ENCODE measurements at regions not wholly inside any gene's neighbourhood (a gene's known extent, or its start where the extent isn't known, plus 50 kb on each side); places are given as distances from the start of the nearest gene placed in this dataset.

DNA sequence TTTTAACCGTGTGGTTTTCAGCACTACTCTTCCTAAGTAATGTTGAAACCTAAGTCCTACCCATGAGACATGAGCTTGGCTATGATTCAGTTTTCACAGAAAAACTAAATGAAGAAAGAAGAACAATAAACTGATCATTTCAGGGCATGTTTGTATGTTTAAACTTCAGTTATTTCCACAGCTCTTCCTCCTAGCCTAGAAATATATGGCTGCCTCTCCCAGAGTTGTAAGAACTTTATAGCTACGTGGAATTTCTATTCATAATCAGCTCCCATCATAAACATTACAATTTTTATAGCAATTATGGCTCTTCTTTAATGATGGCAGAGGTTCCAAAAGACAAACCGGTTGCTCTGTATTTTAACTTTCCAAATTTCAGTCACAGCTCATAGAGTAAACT lies 314.7 kb upstream of the ADAMTSL1 start:
- no peak for DNase-seq

DNA sequence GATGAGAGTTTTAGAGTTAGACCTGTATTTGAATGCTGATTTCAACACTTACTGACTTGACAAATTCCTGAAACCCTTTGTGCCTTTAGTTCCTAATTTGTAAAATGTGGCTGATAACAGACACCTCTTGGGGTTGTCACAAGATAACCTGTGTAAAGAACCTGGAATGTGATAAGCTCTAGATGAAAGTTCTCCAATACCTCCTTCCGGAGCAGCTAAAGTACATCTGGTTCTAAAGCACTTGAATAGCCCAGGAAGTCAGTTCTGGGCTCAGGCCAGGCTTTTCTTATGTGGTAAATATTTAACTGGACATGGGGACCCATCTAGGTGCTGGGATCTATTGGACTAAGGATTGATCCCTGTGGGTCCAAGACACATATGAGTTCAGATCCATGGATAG lies 310.8 kb upstream of the ADAMTSL1 start:
- no peak for DNase-seq

DNA sequence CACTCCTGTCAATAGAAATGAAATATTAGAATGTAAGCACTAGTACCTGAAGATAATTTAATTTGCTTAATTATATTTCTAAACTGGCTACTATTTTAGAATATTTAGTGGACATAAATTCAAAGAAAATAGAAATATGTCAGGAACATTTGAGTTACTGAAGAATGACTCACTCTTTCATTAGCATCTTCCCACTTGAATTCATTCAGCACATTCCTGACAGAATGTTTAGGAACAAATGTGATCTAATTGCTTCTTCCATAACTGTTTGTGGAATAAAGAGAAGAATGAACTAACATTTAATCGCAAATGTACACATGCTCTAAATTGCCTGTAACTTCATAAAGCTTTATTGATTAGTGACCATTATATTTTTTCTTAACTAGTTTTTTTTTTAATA lies 306.2 kb upstream of the ADAMTSL1 start:
- DNase-seq, result no peak

DNA sequence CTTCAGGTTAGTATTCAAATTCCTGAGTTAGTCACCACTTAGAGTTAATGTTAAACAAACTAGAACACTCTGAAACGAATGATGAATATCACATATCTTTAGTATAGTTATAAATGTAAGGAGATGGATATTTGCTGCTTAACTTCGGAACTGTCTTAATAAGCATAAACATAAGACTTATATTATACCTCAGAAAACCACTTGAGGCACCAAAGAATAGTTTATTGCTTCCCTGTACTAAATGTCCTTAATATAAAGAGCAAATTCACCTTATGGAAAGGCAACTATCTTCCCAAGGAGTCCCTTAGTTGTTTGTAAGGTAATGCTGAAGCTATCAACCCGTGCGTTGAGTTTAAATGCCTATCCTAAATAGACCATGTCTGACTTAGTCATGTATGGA lies 300.0 kb upstream of the ADAMTSL1 start:
- DNase-seq, result no peak

DNA sequence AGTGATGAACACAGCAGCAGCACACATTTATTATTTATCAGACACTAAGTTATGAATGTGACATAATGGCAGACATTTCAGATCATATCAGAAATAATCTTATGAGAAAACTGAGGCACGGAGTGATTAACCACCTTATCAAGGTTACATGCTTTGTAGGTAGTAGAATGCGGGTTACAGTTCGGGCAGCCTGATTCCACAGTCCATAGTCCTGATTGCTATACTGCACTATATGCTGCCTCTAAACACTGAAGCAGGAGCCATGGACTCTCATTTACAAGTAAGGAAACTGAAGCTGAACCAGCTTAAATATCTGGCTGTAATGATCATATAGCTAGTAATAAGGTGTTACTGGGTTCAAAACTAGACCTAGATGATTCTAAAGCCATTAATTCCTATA lies 291.3 kb upstream of the ADAMTSL1 start:
- DNase-seq, result no peak

DNA sequence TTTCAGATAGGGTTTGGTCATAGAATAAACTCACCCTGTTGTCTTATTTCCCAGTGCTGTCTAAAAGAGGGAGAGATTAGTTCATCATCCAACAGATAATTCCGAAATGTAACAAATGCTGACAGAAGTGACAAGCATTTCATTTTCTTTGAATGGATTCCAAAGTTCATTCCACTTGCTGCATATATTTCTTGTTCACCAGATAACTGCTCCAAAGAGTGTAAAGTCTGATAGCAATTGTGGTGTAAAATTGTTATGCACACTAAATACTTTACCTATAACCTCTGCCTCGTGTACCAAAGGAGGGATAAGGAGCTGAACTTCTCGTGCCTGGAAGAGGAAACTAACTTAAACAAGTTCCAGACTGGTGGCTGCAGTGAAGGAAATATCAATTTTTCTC lies 290.0 kb upstream of the ADAMTSL1 start:
- DNase-seq, result no peak

DNA sequence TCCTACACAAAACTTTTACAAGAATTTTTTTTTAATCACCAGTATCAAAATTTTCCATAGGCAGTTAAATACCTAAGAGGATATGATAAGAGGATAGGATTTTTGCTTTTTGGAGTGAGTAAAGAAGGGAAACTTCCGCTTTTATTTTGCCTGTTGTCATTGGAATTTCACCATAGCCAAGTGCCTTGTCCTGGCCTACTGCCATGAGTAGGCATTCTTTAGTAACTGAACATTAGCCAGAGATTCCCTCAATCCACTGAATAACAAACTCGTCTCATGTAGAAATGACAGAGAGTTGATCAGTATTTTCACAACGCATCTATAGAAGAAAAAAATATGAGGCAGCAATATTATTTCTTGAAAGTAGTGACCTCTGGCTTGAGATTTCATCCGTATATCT lies 289.6 kb upstream of the ADAMTSL1 start:
- no peak for DNase-seq

DNA sequence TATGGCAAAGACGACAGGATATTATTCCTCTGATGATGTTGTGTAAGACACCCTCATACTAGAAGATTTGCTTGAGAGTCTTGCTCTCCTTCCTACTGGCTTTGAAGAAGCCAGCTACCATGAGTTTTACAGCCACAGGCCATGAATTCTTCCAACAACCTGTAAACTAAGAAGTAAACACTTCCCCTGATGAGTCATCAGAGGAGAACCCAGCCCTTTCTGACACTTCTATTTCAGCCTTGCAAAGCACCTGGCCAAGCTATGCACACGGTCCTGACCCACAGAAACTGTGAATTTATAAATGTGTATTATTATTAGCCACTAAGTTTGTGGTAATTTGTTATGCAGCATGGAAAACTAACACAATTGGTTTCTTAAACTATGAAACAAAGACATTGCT lies 288.8 kb upstream of the ADAMTSL1 start:
- DNase-seq, result no peak

DNA sequence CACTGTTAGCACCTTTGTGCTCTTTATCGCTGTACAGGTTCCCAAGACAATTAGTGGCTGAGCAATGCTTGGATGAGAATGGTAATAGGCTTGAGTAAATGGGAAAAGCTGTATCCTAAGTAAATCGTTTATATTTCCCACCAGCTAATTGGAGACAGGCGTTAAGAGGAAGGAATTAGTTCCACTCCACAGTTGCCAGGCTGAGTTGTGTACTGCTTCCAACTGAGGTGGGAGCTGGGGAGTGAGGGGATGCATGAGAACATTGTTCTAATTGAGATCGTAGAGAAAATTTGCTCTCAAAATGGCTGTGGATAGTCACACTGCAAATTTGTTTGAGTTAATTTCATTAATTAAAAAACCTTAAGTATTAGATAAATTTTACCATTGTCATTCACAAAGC lies 285.0 kb upstream of the ADAMTSL1 start:
- no peak for DNase-seq

DNA sequence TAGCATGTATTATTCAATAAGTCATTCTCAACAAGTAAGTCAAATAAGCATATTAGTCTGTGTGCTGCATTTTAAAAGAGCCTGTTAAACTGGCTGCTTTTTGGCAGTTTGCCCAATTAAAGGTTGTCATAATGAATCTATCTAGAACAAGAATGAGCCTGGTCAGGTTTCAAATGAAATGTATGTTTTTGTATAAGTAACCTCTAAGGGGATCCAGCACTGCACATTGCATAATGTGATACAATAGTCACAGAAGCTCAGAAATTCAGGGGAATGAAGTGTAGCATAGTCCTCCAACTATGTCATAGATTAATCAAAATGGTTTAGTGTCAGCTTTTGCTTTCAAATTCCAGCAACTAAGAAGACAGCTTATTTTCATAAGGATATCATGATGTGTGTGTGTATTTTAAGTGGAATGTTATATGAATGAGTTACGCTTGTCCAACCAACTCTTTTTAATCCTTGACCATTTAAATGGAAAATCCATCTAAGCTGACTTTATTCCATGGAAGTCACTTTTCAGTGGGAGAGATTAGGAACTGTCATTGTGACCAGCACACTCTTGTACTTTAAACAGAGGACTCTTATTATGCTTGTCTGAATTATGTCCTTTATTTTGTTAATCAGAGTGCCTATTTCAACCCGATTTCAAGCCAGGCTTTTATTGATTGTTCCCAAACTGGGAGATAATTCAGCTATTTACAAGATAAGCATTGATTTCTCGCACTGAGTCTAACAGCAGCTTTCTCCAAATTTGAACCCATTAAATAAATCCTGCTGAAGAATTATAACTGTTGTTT lies 283.9 kb upstream of the ADAMTSL1 start:
- no peak for DNase-seq

DNA sequence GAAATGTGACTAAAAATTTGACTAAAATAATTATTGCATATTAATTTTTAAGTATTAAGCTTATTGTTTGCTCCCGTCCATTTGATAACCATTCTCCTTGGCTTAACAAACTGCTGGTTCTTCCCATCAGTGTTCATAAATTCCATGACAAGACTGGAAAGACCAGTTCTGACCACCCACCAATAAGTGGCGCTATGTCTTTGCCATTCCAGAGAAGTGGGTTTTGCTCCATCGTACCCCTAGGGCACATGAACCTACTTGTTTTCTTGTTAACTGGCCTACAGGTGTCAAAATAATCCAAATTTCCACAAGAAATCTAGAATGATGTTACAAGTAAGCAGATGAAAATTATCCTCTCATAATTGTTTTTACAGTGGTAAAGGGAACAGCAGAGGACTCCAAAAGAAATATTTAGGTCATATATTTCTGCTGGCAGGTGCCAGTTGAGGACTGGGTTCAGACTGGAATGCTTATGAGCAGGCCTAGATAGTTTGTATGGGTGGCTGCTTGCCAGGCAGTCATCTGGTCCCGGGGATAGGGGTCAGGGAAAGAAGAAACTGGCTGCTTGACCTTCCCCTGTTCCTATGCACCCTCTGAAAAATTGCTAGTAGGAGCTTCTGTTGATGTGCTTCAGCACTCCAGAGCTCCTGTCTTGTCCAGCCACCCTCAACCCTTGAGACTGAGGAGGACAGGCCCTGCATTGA lies 283.1 kb upstream of the ADAMTSL1 start:
- DNase-seq, result no peak

DNA sequence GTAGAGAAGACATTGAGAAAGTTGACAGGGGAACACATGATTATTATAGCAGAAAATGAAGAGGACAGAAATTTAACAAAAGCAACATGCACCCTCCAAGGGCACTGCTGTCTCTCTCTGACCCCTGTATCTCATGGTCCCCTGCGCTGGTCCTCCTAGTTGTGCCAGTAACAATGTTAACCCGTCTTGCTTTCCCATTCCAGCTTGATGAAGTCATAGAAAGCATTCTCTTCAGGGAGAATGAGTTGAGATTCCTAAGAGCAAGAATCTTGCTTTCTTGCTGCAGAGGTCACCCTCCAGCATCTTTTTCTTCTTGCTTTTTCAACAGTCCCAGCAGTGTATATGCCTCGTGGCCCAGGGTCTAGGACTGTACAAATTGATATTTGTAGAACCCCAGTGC lies 279.6 kb upstream of the ADAMTSL1 start:
- no peak for DNase-seq

DNA sequence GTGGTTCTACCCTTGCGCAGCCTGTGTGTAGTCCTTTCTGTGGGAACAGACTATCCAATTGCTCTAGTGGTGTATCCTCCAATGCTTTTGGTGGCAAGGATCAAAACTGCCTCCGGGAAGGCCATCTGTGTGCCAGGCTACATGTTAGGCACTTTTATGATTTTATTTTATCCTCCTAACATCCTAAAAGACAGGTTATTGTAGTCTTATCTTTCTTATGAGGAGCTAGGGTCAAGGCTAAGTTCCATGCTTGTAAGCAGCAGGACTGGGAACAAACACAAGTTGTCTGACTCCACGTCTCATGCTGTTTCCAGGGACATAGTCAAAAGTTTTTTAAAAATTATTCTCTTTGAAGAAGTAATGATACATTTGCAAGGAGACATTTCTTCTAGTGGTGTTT lies 278.7 kb upstream of the ADAMTSL1 start:
- DNase-seq, result no peak

DNA sequence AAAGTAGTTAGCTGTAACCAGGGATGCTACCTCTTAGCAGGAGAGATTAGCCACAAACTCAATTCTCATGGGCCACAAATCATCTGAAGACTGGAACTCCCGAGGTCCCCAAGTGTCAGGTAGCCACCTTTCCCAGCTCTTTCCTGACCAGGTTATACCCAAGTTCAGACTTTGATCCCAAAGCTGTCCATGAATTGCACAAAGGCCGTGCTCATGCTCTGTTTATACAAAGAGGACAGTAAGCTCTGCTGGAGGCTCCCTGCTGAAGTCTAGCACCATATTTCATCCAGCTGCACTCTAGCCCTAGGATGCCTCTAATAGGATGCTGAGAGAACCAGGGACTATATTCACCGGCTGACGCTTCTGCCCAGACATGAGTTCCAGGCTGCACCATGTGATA lies 271.0 kb upstream of the ADAMTSL1 start:
- no peak for DNase-seq

DNA sequence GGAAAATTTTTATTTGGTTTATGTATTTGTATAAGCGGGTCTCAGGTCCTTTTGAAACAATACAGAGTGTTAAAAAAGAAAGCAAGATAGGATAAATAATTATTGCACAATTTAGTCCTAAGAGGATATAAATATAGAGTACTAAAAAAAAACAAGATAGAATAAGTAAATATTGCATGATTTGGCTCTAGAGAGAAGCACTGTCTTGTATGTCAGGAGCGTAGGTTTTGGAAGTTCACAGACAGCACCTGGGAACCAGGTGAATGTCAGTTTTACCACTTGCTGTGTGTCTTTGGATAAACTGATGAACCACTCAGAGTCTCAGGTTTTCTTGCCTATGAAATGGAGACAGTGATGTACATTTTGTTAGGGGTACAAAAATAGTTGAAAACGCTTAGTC lies 266.2 kb upstream of the ADAMTSL1 start:
- no peak for DNase-seq

DNA sequence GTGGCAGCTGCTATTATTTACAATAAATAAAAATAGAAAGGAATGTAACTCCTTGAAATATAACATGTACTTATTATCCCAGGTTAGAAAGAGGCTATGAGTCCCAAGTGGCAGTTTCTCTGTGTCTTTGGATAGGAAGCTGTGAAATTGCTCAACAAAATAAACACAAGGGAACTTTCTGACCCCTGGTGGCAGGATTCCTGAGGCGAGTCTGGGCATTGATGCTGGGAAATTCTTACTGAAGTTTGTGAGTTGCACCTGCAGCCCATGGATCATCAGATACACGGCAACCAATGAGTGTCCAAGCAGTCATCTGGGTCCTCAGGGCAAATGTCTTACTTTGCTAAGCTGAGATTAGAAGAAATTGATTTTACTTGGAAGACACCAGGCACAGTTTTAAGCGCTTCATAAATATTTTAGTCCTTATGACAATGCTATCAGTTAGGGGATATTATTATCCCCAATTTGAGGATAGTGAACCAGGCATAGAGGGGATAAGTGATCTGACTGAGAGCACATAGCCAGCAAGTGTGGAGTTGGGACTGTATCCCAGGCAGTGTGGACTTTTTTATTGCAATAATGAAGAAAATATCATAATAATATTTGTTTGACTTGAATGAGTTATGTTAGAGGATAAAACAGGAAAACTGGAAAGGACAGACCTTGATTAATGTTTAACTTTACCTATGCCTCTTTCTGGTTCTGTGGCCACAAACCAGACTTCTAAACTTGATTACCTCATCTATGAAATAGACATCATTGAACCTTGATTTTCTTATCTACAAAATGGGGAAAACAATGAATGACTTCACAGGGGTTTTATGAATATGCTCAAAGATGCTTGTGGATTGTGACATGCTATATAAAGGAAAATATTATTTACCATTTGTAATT lies 265.5 kb upstream of the ADAMTSL1 start:
- no peak for DNase-seq

DNA sequence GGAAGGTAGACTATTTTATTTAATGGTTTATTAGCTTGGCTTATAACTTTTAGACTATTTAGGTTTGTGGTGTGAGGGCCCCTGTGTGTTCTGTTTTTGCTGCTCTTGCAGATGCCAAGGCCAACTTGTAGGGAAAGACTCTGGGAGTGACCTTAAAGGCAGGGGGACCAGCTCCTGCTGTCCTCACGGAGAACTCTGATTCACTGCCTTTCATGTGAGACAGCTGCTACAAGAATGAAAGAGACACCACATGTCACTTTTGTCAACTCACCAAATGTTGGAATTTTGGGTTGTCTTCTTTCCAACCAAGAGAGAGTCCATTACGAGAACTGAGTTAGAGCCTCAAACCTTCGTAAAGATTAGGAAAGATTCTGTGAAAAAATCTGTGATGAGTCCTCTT lies 258.3 kb upstream of the ADAMTSL1 start:
- DNase-seq, result no peak

DNA sequence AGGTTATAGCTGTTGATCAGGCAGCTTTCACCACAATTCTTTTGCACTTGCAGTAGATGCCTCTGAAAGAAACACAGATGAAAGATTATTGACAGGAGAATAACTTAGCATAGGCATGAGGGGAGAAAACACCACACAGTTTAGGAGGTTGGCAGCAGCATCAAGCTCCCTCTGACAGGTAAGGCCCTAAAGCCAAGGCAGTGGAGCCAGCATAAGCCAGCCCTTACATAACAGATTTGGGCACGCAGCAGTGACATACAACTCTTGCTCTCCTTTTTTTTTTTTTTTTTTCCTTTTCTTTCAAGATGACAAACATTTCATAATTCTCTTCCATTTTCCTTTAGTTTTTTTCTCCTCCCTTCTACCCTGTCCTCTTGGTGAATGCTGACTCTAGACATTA lies 257.6 kb upstream of the ADAMTSL1 start:
- DNase-seq, result no peak

DNA sequence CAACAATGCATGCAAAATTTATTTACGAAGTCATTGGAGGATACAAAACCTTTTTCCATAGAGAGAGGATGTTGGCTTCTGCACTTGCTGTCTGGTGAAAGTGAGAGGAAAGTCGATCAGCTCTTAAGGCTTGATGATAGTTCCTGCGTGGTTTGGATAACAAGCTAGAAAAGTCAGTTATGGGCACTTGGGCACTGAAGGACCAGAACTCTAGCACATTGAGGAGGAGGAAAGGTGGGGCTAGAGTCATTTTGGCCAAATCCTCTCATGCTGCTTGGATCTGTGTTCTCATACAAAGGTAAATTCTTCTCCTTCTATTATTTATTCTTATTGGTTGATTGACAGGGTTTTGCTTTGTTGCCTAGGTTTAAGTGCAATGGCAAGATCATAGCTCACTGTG lies 245.9 kb upstream of the ADAMTSL1 start:
- DNase-seq, result no peak

DNA sequence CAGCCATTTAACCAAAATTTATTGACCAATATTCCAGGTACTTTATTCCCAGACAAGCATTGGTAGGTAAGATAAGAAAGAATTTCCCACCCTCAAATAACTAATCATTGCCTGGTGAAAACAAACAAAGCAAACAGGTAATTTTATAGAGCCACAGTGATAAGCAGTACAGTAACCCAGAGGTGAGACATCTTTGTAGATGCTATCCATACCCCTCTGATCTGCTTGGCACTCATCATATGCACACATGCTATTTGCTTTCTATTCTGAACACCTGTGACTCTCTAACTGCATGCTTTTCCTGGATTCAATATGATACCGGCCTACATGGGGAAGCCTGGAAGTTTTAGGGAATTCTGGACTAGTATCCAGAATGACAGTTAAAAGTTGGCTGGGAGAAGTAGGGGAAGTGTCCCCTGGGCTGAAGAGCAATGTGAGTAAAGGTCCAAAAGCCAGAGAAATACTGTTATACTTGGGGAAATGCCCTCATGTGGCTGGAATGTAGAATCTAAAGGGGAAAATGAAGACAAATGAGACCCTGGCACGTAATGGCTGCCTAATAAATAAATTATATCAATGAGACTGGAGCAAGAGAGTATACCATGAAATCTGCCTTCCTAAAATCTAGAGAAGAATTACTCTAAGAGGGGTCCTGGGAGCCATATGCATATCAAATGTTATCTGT lies 243.8 kb upstream of the ADAMTSL1 start:
- DNase-seq, result no peak

DNA sequence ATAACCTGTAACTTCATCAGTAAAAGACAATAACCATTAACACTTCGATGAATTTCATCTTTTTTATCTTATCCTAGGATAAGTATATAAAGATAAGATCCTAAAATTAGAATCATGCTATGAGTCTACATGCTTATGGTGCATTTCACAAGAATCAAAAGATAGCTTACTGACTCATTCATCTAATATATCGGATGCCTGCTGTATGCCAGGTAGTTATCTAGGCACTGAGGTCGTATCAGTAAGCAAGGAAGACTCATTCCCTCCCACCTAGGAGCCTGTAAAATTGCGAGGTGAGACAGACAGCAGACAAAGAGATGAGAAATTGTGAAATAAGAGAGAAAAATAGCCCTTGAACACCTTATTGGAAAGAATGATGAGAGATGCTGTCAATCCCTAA lies 240.6 kb upstream of the ADAMTSL1 start:
- DNase-seq, result no peak

DNA sequence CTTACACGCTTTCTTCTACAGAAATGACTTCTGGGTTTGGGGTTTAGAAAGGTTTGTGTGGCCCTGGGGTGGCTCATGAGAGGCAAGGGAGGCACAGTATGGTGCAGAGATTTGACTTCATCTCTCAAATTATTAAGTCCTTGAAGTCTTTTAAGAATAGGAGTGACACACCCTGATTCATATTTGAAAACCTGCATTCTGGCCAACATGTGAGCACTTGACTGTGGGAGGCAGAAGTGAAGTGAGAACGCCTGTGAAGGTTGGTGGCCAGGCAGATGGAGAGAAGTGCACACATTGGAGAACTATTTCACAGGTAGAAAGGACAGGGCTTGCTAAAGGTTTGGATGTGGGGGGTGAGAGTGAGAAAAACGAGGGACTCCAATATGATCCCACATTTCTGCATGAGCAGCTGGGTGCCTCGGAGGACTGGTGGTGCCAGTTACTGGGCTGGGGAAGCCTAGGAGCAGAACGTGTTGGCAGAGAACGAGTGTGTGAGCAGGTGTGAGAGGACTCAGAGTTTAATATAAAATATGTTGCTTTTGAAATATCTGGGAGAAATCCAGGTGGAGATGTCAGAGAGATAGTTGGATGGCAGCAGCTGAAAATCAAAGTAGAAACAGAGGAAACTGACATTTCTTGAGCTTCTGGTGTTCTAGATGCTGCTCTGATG lies 240.0 kb upstream of the ADAMTSL1 start:
- no peak for DNase-seq

Data from CD4-positive, alpha-beta T cell treated with Interleukin-1 beta for 1 hour (primary cell).